H9 (cell line): ENCODE measurements at regions not wholly inside any gene's neighbourhood (a gene's known extent, or its start where the extent isn't known, plus 50 kb on each side); places are given as distances from the start of the nearest gene placed in this dataset.

Experiments
- DNase-seq: peaks from one replicate; pipeline ENCODE4 v3.0.0-alpha.2; 2017
- H2AFZ ChIP-seq: one replicate; pipeline ENCODE4 v1.6.1; 2013; ENCODE audit warnings: mild to moderate bottlenecking, low read length, control low read depth, moderate library complexity
- H2AK5ac ChIP-seq: 2 replicates; pipeline ENCODE4 v1.6.1; 2013; ENCODE audit warnings: low read length, control low read depth, mixed read lengths; ENCODE audit not compliant: insufficient read length
- H2BK120ac ChIP-seq: one replicate; pipeline ENCODE4 v1.6.1; 2013; ENCODE audit warnings: low read depth, mild to moderate bottlenecking, low read length, control low read depth, inconsistent platforms; ENCODE audit not compliant: poor library complexity, severe bottlenecking
- H2BK12ac ChIP-seq: 2 replicates; pipeline ENCODE4 v1.6.1; 2013; ENCODE audit warnings: low read length, control low read depth, mixed read lengths, low read depth; ENCODE audit not compliant: insufficient read length
- H2BK15ac ChIP-seq: 2 replicates; pipeline ENCODE4 v1.6.1; 2013; ENCODE audit warnings: low read depth, low read length, control low read depth
- H2BK20ac ChIP-seq: one replicate; pipeline ENCODE4 v1.6.1; 2013; ENCODE audit warnings: low read depth, mild to moderate bottlenecking, low read length, control low read depth, inconsistent platforms; ENCODE audit not compliant: poor library complexity, severe bottlenecking
- H2BK5ac ChIP-seq: 2 replicates; pipeline ENCODE4 v1.6.1; 2013; ENCODE audit warnings: low read length, control low read depth, mixed read lengths; ENCODE audit not compliant: insufficient read length
- H3K14ac ChIP-seq: 2 replicates; pipeline ENCODE4 v1.6.1; 2013; ENCODE audit warnings: low read length, control low read depth; ENCODE audit not compliant: insufficient read depth
- H3K18ac ChIP-seq: 2 replicates; pipeline ENCODE4 v1.6.1; 2013; ENCODE audit warnings: low read depth, mild to moderate bottlenecking, mixed read lengths, low read length, control low read depth; ENCODE audit not compliant: insufficient read length
- H3K23ac ChIP-seq: 2 replicates; pipeline ENCODE4 v1.6.1; 2013; ENCODE audit warnings: low read length, control low read depth, mixed read lengths, low read depth; ENCODE audit not compliant: insufficient read length
- H3K23me2 ChIP-seq: 2 replicates; pipeline ENCODE4 v1.6.1; 2013; ENCODE audit warnings: low read depth, mild to moderate bottlenecking, mixed read lengths, low read length, control low read depth; ENCODE audit not compliant: insufficient read length, poor library complexity, severe bottlenecking
- H3K27ac ChIP-seq: 2 replicates; pipeline ENCODE4 v1.5.1; 2013; ENCODE audit warnings: low read length, control low read depth, mixed read lengths, low read depth; ENCODE audit not compliant: insufficient read length
- H3K27me3 ChIP-seq: 2 replicates; pipeline ENCODE4 v1.6.1; 2013; ENCODE audit warnings: low read length, control low read depth, inconsistent platforms; ENCODE audit not compliant: insufficient read depth
- H3K4ac ChIP-seq: 2 replicates; pipeline ENCODE4 v1.6.1; 2013; ENCODE audit warnings: low read depth, mild to moderate bottlenecking, control low read depth, inconsistent platforms, low read length, moderate library complexity
- H3K4me1 ChIP-seq: 2 replicates; pipeline ENCODE4 v1.6.1; 2013; ENCODE audit warnings: low read length, control low read depth, inconsistent platforms; ENCODE audit not compliant: insufficient read depth
- H3K4me2 ChIP-seq: 2 replicates; pipeline ENCODE4 v1.6.1; 2013; ENCODE audit warnings: low read length, control low read depth, mixed read lengths; ENCODE audit not compliant: insufficient read length, insufficient read depth
- H3K56ac ChIP-seq: 2 replicates; pipeline ENCODE4 v1.6.1; 2013; ENCODE audit warnings: low read depth, mild to moderate bottlenecking, mixed read lengths, low read length, control low read depth; ENCODE audit not compliant: insufficient read length
- H3K79me1 ChIP-seq: 2 replicates; pipeline ENCODE4 v1.6.1; 2013; ENCODE audit warnings: low read depth, mild to moderate bottlenecking, moderate library complexity, low read length, control low read depth, inconsistent platforms; ENCODE audit not compliant: insufficient read depth, poor library complexity, severe bottlenecking
- H3K79me2 ChIP-seq: 2 replicates; pipeline ENCODE4 v1.6.1; 2013; ENCODE audit warnings: low read length, control low read depth, inconsistent platforms; ENCODE audit not compliant: insufficient read depth
- H3K9ac ChIP-seq: 2 replicates; pipeline ENCODE4 v1.6.1; 2013; ENCODE audit warnings: low read length, control low read depth, mixed read lengths; ENCODE audit not compliant: insufficient read length; ENCODE audit errors: extremely low read depth
- H3K9me3 ChIP-seq: one replicate; pipeline ENCODE4 v1.6.1; 2013; ENCODE audit warnings: low read depth, low read length, inconsistent platforms; ENCODE audit not compliant: control insufficient read depth
- H3T11ph ChIP-seq: one replicate; pipeline ENCODE4 v1.6.1; 2013; ENCODE audit warnings: mild to moderate bottlenecking, low read length, control low read depth, inconsistent platforms
- H4K20me1 ChIP-seq: one replicate; pipeline ENCODE4 v1.6.1; 2013; ENCODE audit not compliant: control insufficient read depth, insufficient read length, insufficient read depth
- H4K5ac ChIP-seq: 2 replicates; pipeline ENCODE4 v1.6.1; 2013; ENCODE audit warnings: low read depth, mild to moderate bottlenecking, mixed read lengths, low read length, control low read depth; ENCODE audit not compliant: insufficient read length
- H4K8ac ChIP-seq: replicated peaks from 2 replicates; pipeline ENCODE4 v1.6.1; 2013; ENCODE audit warnings: low read length, control low read depth, mixed read lengths, low read depth; ENCODE audit not compliant: insufficient read length
- H4K91ac ChIP-seq: 2 replicates; pipeline ENCODE4 v1.6.1; 2013; ENCODE audit warnings: low read depth, mild to moderate bottlenecking, moderate library complexity, mixed read lengths, low read length, control low read depth; ENCODE audit not compliant: insufficient read length
- H3K27ac Mint-ChIP-seq, 3 experiments: 2 replicates in 2 of 3; 3 replicates in 1 of 3; pipeline ENCODE4 v1.8.0; 2020 to 2021; ENCODE audit warnings: mixed read lengths in 3 of 3, mild to moderate bottlenecking in 1 of 3, moderate library complexity in 1 of 3
- H3K27me3 Mint-ChIP-seq: 2 replicates; pipeline ENCODE4 v1.8.0; 2021; ENCODE audit warnings: low read depth, mild to moderate bottlenecking, moderate library complexity, mixed read lengths
- H3K36me3 Mint-ChIP-seq, 3 experiments: 2 replicates in 2 of 3; 3 replicates in 1 of 3; pipeline ENCODE4 v1.8.0; 2020 to 2021; ENCODE audit warnings: low read depth in 3 of 3, mixed read lengths in 3 of 3; ENCODE audit not compliant: insufficient read depth in 1 of 3
- H3K4me1 Mint-ChIP-seq, 2 experiments: 2 replicates each; pipeline ENCODE4 v1.8.0; 2020; ENCODE audit warnings: mixed read lengths in 2 of 2
- H3K4me3 Mint-ChIP-seq, 2 experiments: 2 replicates in 1 of 2; 3 replicates in 1 of 2; pipeline ENCODE4 v1.8.0; 2020 to 2021; ENCODE audit warnings: mild to moderate bottlenecking in 2 of 2, mixed read lengths in 2 of 2, moderate library complexity in 1 of 2
- H3K9me3 Mint-ChIP-seq, 2 experiments: 2 replicates in 1 of 2; 3 replicates in 1 of 2; pipeline ENCODE4 v1.8.0; 2020; ENCODE audit warnings: mild to moderate bottlenecking in 2 of 2, mixed read lengths in 2 of 2, moderate library complexity in 1 of 2
- CTCF ChIP-seq: fragments of 200-600 bp; sonication (generic); conservative IDR thresholded peaks from 3 replicates; pipeline ENCODE4 v1.8.0; 2021; ENCODE audit warnings: antibody characterized with exemption, mild to moderate bottlenecking

GRCh38 chr1:168907786-168908348 lies 178.9 kb upstream of the DPT start:
- no peak overlapping the region for H4K8ac ChIP-seq

More at GRCh38 chr1:168907786-168908348, 178.9 kb upstream of the DPT start:
- no peaks in the 10 kb centered on the region for H3K27me3 Mint-ChIP-seq
- no peaks in the 10 kb centered on the region for H3K79me2 ChIP-seq
- peak overlapping the region in 2 of 3 experiments; percentile 8 to 80; a peak in 3 of 7 replicates for H3K27ac Mint-ChIP-seq
- no peaks in the 10 kb centered on the region for H4K20me1 ChIP-seq
- no peak overlapping the region for H3K27ac ChIP-seq
- H3K79me1 ChIP-seq: no peaks in the 10 kb centered on the region
- no peaks in the 10 kb centered on the region for H3K9me3 Mint-ChIP-seq
- H2AK5ac ChIP-seq: no peak overlapping the region
- no peak overlapping the region for H4K91ac ChIP-seq
- no peak overlapping the region for H3K4me2 ChIP-seq
- no peaks in the 10 kb centered on the region for H3K23me2 ChIP-seq
- no peak overlapping the region for H2BK5ac ChIP-seq
- H3K4me1 Mint-ChIP-seq: peaks cover 0 to 3% of the 10 kb centered on the region in 2 experiments; a peak in 3 of 4 replicates
- H3K9ac ChIP-seq: no peak overlapping the region
- no peaks in the 10 kb centered on the region for H3K9me3 ChIP-seq
- H3T11ph ChIP-seq: no peak overlapping the region
- no peaks in the 10 kb centered on the region for H3K27me3 ChIP-seq
- no peak overlapping the region for H3K4me3 Mint-ChIP-seq
- no peak overlapping the region for H3K18ac ChIP-seq
- no peak for TF ChIP-seq CTCF
- H2BK120ac ChIP-seq: no peak overlapping the region
- H3K56ac ChIP-seq: no peak overlapping the region
- H3K14ac ChIP-seq: no peak overlapping the region
- H3K36me3 Mint-ChIP-seq: no peaks in the 10 kb centered on the region
- no peak overlapping the region for H3K23ac ChIP-seq
- no peak overlapping the region for H4K5ac ChIP-seq
- no peak overlapping the region for H2BK15ac ChIP-seq
- no peak overlapping the region for H2BK12ac ChIP-seq
- DNase-seq: no peak
- no peak overlapping the region for H2BK20ac ChIP-seq
- H3K4ac ChIP-seq: no peak overlapping the region
- no peak overlapping the region for H2AFZ ChIP-seq
- no peaks in the 10 kb centered on the region for H3K4me1 ChIP-seq
